Muscle layer of colon (tissue), 2 donors: ENCODE measurements at regions not wholly inside any gene's neighbourhood (a gene's known extent, or its start where the extent isn't known, plus 50 kb on each side); places are given as distances from the start of the nearest gene placed in this dataset.

Experiments used
- H3K27ac ChIP-seq: one replicate; pipeline ENCODE4 v1.7.0; 2013; ENCODE audit warnings: low read depth, mild to moderate bottlenecking, low read length, moderate library complexity
- H3K27me3 ChIP-seq, 2 donors: one replicate each; pipeline ENCODE4 v1.7.0; 2013; ENCODE audit warnings: low read length in 2 of 2, mild to moderate bottlenecking in 2 of 2; ENCODE audit not compliant: insufficient read depth in 2 of 2, control insufficient read depth in 1 of 2
- H3K36me3 ChIP-seq: one replicate; pipeline ENCODE4 v1.7.0; 2013; ENCODE audit warnings: mild to moderate bottlenecking, low read length; ENCODE audit not compliant: insufficient read depth
- H3K4me1 ChIP-seq: one replicate; pipeline ENCODE4 v1.7.0; 2013; ENCODE audit warnings: mild to moderate bottlenecking, low read length; ENCODE audit not compliant: insufficient read depth
- H3K4me3 ChIP-seq, 2 donors: one replicate each; pipeline ENCODE4 v1.7.0; 2013; ENCODE audit warnings: low read length in 2 of 2, low read depth in 1 of 2, mild to moderate bottlenecking in 1 of 2, moderate library complexity in 1 of 2
- H3K9ac ChIP-seq: one replicate; pipeline ENCODE4 v1.7.0; 2013; ENCODE audit warnings: low read length
- H3K9me3 ChIP-seq: one replicate; pipeline ENCODE4 v1.7.0; 2013; ENCODE audit warnings: mild to moderate bottlenecking, low read length
- donor health status: abdominal sarcoma.
- donor health status: Adenocarcinoma of cecum.

DNA sequence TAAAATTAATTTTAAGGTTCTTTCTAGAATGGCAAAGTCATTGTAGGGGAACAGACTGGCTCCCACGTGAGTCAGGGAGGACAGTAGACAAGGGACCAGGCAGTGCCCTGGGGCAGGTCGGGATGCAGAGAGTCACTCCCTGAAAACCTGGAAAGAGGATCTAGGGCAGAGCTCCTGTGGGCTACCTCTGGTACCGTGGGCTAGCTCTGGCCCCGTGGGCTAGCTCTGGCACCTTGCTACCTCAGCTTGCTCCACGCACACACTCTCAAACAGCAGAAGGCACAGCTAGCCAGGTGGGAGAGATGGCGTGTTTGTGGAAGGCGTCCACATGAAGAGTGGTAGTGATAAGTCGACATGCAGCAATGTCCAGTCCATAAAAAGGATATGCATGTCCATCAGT, 66.7 kb upstream of the ARHGEF7 start:
- Histone ChIP-seq H3K4me1 (no peaks in the 10 kb centered on the region), H3K9ac (no peak overlapping the region), H3K27me3 (no peaks in the 10 kb centered on the region), H3K27ac (no peak overlapping the region), H3K4me3 (no peak overlapping the region), H3K36me3 (no peaks in the 10 kb centered on the region), H3K9me3 (no peaks in the 10 kb centered on the region)

DNA sequence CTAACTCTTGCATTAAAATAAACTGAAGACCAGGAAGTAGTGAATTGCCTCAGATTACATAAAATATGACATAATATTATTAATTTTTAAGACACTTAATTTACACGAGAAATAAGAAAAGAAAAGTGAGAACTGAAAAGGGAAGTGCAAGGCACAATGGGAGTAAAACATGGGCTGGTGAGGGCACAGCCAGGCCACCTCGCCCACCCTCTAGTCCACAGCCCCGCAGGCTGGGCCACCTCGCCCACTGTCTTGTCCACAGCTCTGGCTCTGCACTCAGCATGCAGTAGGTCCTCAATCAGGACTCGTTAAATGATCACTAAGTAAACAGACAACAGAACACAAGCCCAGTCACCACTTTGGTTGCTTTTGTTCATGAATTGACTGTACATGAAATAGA, 67.8 kb upstream of the ARHGEF7 start:
- Histone ChIP-seq H3K9me3 (no peaks in the 10 kb centered on the region), H3K9ac (no peak overlapping the region), H3K27ac (no peak overlapping the region), H3K4me3 (no peak overlapping the region), H3K27me3 (no peaks in the 10 kb centered on the region), H3K36me3 (no peaks in the 10 kb centered on the region), H3K4me1 (no peaks in the 10 kb centered on the region)

DNA sequence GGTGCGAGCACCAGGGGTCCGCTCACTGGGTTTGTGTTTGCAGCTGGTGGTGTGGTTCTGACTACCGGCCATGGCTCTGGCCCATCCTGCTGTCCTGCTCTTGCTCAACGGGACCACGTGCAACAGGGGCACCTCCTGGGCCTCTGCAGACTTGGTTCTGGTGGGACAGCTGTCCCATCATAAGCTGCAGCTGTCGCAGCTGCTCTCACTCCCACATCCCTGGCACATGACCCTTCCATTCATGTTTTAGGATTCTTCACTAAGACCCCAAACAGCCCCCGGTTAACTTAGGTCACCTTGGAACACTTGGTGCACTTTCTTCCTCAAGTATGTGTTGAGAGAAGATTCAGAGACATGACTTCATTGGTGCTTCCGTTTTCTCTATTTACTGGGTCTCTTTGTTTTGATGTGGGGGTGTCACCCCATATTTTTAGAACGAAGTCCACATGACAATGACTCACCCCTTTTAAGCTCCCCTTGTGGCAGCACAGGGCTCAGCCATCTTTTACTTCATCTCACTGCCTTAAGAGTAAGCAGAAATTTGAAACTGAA, 68.4 kb upstream of the ARHGEF7 start:
- Histone ChIP-seq H3K4me1 (no peaks in the 10 kb centered on the region), H3K36me3 (no peaks in the 10 kb centered on the region), H3K9ac (no peak overlapping the region), H3K4me3 (no peak overlapping the region), H3K27me3 (no peaks in the 10 kb centered on the region), H3K27ac (no peak overlapping the region), H3K9me3 (no peaks in the 10 kb centered on the region)

DNA sequence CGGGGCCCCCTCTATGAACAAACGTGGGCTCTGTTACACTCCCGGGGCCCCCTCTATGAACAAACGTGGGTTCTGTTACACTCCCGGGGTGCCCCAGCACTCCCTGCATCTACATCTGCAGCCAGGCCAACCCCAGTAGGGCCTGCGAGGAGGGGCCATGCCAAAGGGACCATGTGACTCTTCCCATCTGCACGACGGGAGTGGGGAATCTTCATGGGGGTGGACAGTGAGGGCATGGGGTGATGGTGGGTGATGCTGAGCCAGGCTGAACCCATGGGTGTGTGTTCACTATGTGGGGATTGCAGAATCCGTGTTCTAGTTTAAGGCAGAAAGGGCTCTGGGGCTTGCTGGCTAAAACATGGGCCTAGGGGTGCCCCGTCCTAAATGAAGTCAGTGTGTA, 69.9 kb upstream of the ARHGEF7 start:
- Histone ChIP-seq H3K9me3 (no peaks in the 10 kb centered on the region), H3K4me1 (no peaks in the 10 kb centered on the region), H3K27me3 (no peaks in the 10 kb centered on the region), H3K4me3 (no peak overlapping the region), H3K27ac (no peak overlapping the region), H3K9ac (no peak overlapping the region), H3K36me3 (no peaks in the 10 kb centered on the region)

DNA sequence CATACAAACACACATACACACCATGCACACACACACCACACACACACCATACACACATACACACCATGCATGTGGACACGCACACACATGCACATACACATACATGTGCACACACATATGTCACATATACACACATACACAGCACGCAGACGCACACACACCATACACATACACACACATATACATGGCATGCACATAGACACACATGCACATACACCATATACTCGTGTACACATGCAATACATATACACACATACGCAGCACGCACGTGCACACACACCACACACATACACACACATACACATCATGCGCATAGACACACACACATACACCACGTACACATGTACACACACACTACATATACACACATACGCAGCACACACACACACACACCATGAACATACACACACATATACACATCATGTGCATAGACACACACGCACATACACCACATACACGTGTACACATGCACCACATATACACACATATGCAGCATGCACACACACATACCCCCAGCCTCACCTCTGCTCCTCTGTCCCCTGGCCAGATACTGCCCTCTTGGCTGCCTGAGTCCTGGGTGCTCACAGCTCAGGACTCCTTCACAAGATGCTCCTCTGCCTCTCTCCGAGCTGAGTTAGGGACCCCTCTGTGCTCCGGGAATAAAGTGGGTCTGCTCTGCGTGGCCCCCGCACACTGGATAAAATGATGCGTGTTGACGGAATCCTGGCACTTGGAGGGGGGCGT, 70.9 kb upstream of the ARHGEF7 start:
- Histone ChIP-seq H3K9ac (no peak overlapping the region), H3K9me3 (no peaks in the 10 kb centered on the region), H3K36me3 (no peaks in the 10 kb centered on the region), H3K27ac (no peak overlapping the region), H3K4me3 (no peak overlapping the region), H3K27me3 (no peaks in the 10 kb centered on the region), H3K4me1 (no peaks in the 10 kb centered on the region)

DNA sequence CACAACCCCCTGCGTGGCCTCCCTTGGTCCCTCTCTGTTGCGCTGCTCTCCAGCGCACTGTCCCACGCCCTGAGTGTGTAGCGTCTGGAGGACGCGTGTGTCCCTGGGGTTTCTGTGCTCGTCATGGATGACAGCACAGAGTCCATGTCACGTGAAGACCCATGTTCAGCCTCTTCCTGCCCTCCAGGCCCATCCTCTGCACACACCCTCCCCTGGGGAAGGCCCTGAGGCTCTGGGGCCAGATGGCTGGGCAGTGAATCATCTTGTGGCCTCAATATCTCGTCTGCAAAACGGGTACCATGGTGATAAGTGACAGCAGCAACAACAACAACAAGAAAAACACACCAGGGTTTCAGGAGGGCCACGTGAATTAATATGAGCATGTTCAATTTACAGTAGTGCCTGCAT, 71.5 kb upstream of the ARHGEF7 start:
- H3K27ac ChIP-seq: no peak overlapping the region
- no peak overlapping the region for H3K4me3 ChIP-seq
- H3K4me1 ChIP-seq: no peaks in the 10 kb centered on the region
- no peak overlapping the region for H3K9ac ChIP-seq
- H3K36me3 ChIP-seq: no peaks in the 10 kb centered on the region
- no peaks in the 10 kb centered on the region for H3K27me3 ChIP-seq
- H3K9me3 ChIP-seq: no peaks in the 10 kb centered on the region

DNA sequence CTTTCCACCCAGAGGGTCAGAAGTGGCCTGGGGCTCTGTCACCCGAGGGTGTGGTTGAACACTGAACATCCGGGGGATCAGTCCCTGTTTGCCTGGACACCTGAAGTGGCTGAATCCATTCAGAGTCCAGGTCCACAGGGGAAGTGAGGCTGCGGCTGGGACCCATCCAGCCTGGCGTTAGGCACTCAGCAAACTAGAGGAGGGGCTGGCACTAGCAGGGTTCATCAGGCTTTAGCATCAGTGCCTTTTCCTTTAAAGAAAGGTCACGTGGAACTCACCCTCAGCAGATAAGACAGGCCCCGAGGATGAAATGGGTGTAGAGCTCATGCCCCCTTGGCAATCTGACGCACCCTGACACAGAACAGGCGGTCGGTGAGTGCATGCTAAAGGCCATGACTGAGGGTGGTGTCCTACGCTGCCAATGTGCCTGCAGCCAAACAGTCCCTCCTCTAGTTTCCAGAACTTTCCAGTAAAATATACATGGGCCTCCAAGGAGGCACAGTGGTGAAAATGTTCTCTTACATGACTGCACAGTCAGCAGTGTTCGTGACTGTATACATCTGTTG, 72.4 kb upstream of the ARHGEF7 start:
- Histone ChIP-seq H3K4me1 (no peaks in the 10 kb centered on the region), H3K9me3 (no peaks in the 10 kb centered on the region), H3K4me3 (no peak overlapping the region), H3K27ac (no peak overlapping the region), H3K27me3 (no peaks in the 10 kb centered on the region), H3K36me3 (no peaks in the 10 kb centered on the region), H3K9ac (no peak overlapping the region)

DNA sequence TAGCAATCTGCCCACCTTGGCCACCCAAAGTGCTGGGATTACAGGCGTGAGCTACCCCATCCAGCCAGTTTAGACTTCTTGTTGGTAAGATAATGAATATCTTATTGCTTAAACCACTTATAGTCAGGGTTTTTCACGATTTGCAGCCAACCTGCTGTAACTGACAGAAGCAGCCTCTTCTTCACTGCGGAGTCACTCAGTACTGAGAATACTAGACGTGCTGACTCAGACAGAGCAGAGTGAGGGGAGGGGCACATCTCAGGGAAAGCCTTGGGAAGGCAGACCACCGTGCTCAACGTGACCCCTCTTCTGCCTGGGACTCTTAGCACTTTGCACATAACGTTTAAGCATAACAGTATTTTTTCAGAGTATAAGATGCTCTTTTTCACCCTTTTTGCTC, 74.3 kb upstream of the ARHGEF7 start:
- no peak overlapping the region for H3K27ac ChIP-seq
- H3K9ac ChIP-seq: no peak overlapping the region
- H3K36me3 ChIP-seq: no peaks in the 10 kb centered on the region
- H3K4me3 ChIP-seq: no peak overlapping the region
- H3K27me3 ChIP-seq: no peaks in the 10 kb centered on the region
- H3K9me3 ChIP-seq: no peaks in the 10 kb centered on the region
- H3K4me1 ChIP-seq: no peaks in the 10 kb centered on the region

DNA sequence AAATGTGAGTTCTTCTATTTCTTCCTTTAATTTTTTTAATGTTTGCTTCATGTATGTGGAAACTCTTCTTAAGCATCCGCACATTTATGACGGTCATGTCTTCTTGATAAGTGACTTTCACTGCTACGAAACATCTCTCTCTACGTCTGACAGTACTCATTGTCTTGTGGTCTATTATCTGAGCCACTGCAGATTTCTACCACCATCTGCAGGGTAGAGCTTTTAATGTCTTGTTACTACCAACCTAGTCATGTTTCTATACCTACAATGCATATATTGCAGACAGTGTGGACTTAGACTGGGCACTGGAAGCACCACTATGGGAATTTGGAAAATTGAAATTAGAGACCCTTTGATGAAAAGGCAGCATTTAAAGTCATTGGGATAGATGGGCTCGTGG, 75.4 kb upstream of the ARHGEF7 start:
- Histone ChIP-seq H3K27ac (no peak overlapping the region), H3K9ac (no peak overlapping the region), H3K36me3 (no peaks in the 10 kb centered on the region), H3K9me3 (no peaks in the 10 kb centered on the region), H3K27me3 (no peaks in the 10 kb centered on the region), H3K4me1 (no peaks in the 10 kb centered on the region), H3K4me3 (no peak overlapping the region)

DNA sequence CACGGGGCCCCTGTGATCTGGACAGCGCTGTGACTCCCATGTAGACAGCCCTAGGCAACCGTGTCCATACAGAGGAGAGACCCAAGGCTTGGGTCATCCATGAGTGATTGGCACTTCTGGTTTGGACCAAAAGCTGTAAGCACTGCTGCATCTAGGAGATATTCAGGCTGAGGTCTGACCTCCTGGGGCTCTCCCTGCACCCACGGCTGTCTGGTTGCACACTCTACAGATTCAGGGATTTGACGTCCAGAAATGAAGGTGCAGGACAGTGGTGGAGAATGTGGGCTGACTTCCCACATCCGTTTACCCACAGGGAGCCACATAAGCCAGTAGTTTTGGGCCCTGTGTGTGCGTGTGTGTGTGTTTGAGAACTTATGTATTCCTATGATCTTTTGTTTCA, 76.2 kb upstream of the ARHGEF7 start:
- no peaks in the 10 kb centered on the region for H3K27me3 ChIP-seq
- no peak overlapping the region for H3K27ac ChIP-seq
- no peak overlapping the region for H3K4me3 ChIP-seq
- no peaks in the 10 kb centered on the region for H3K36me3 ChIP-seq
- no peak overlapping the region for H3K9ac ChIP-seq
- no peaks in the 10 kb centered on the region for H3K4me1 ChIP-seq
- H3K9me3 ChIP-seq: no peaks in the 10 kb centered on the region

DNA sequence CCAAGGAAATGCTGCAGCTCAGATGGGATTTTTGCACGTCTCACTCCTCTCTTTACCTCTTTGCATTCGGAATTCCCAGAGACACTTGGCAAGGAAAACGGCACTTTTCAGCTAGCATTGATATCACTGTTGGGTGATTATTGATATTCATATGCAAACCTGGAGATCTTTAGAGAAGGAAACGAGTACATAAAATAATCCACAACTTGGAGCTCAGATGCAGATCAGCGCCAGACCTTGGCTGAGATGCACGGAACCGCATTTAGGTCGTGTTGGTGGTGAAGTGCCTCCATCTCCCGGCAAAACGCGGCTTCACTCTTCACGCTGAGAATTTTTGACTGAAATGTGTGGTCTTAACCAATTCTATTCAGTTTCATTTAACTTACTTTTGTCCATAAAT, 77.2 kb upstream of the ARHGEF7 start:
- Histone ChIP-seq H3K9me3 (no peaks in the 10 kb centered on the region), H3K36me3 (no peaks in the 10 kb centered on the region), H3K27ac (no peak overlapping the region), H3K9ac (no peak overlapping the region), H3K4me3 (no peak overlapping the region), H3K27me3 (no peaks in the 10 kb centered on the region), H3K4me1 (no peaks in the 10 kb centered on the region)

DNA sequence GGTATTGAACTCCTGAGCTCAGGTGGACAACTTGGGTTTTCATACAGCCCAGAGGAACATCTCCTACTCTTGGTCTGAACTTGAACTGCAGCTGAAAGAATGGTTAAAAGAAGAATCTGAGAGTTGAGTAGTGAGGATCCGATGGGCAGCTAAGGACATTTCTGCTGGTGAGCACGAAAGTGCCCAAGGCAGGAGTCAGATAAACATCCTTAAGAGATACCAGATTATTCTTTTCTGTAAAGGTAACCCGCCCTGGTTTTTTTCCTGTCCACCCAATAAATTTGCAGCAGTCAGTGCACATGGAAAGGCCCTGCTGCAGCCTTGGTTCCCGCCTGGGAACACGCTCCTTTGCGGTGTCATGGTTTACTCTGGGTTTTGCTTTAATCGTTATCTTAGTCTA, 78.4 kb upstream of the ARHGEF7 start:
- no peaks in the 10 kb centered on the region for H3K27me3 ChIP-seq
- H3K4me1 ChIP-seq: no peaks in the 10 kb centered on the region
- H3K36me3 ChIP-seq: no peaks in the 10 kb centered on the region

More for the DNA sequence above, 78.4 kb upstream of the ARHGEF7 start:
- H3K4me3 ChIP-seq: no peak overlapping the region
- no peak overlapping the region for H3K27ac ChIP-seq
- no peaks in the 10 kb centered on the region for H3K9me3 ChIP-seq
- H3K9ac ChIP-seq: no peak overlapping the region
